VCaP (cell line): ENCODE measurements at regions not wholly inside any gene's neighbourhood (a gene's known extent, or its start where the extent isn't known, plus 50 kb on each side); places are given as distances from the start of the nearest gene placed in this dataset.
"Not testable (repeated sequence)": the region's sequence is repeated elsewhere in the genome, so short reads cannot be mapped to it uniquely, and the experiment has no call there.

Experiments used
- H3K27ac ChIP-seq: fragments of 450-650 bp; 2 replicates; pipeline ENCODE4 v1.5.1; 2017
- CTCF ChIP-seq: fragments of 450-650 bp; conservative IDR thresholded peaks from 2 replicates; pipeline ENCODE4 v1.5.1; 2017; ENCODE audit warnings: mild to moderate bottlenecking, moderate library complexity

- TF ChIP-seq CTCF = no peak
- H3K27ac ChIP-seq = no peak overlapping the region
Observed at GRCh38 chr11:21711341-21711740, 481.5 kb upstream of the ANO5 start.

GRCh38 chr11:21723678-21724077 is 469.2 kb upstream of the ANO5 start:
- TF ChIP-seq CTCF = no peak
- no peak overlapping the region for H3K27ac ChIP-seq

GRCh38 chr11:21727102-21727501 is 465.8 kb upstream of the ANO5 start:
- H3K27ac ChIP-seq = no peak overlapping the region
- TF ChIP-seq CTCF = no peak

- no peak for TF ChIP-seq CTCF
- H3K27ac ChIP-seq = no peak overlapping the region
Observed at GRCh38 chr11:21736404-21736803, 456.5 kb upstream of the ANO5 start.

- not testable (repeated sequence) for H3K27ac ChIP-seq
Observed at GRCh38 chr11:21752475-21753243, 440.2 kb upstream of the ANO5 start.

GRCh38 chr11:21753244-21753767 is 439.6 kb upstream of the ANO5 start:
- not testable (repeated sequence) for H3K27ac ChIP-seq

- no peak overlapping the region for H3K27ac ChIP-seq
- TF ChIP-seq CTCF = no peak
Observed at GRCh38 chr11:21761000-21761399, 431.9 kb upstream of the ANO5 start.

GRCh38 chr11:21768388-21768787 is 424.5 kb upstream of the ANO5 start:
- no peak for TF ChIP-seq CTCF
- no peak overlapping the region for H3K27ac ChIP-seq
